ENCODE measurements at regions not wholly inside any gene's neighbourhood (a gene's known extent, or its start where the extent isn't known, plus 50 kb on each side); places are given as distances from the start of the nearest gene placed in this dataset.

DNA sequence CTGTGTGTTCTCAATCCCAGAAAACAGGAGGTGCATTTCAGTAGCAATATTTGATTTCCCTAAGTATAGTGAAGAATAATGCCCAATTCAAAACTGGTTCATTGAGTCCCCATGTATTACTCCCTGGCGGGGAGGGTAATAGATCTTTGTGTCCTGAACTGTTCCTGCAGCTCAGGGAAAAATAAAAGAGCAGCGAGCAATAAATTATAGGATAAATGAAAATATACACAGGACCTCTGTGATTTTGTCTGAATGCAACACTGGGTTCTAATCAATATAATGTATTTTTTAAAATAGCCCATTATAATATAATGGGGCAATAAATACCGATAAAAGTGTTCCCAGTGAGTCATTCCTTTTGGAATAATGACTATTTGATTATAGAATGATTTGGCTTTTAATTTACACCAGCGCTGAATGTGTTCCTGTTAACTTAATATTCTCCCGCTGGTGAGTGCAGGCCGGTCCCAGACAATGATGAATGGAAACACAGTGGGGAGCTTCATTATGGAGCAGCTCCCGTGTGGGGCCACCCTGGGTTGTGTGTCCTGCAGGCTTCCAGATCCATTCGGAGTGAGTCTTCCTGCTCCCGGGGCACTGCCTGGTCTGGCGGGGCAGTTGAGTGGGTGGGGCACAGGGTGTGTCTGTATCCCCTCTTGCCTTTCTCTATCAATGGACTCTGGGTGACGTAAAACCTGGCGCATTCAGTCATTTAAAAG lies 263.1 kb downstream of the ACTR3B start:
- H3K27ac ChIP-seq (ENCODE audit: low read depth, low read length), result no peak overlapping the region
- no peaks in the 10 kb centered on the region for H3K36me3 ChIP-seq (ENCODE audit: insufficient read depth, low read length)
- TF ChIP-seq, protein P1, sequence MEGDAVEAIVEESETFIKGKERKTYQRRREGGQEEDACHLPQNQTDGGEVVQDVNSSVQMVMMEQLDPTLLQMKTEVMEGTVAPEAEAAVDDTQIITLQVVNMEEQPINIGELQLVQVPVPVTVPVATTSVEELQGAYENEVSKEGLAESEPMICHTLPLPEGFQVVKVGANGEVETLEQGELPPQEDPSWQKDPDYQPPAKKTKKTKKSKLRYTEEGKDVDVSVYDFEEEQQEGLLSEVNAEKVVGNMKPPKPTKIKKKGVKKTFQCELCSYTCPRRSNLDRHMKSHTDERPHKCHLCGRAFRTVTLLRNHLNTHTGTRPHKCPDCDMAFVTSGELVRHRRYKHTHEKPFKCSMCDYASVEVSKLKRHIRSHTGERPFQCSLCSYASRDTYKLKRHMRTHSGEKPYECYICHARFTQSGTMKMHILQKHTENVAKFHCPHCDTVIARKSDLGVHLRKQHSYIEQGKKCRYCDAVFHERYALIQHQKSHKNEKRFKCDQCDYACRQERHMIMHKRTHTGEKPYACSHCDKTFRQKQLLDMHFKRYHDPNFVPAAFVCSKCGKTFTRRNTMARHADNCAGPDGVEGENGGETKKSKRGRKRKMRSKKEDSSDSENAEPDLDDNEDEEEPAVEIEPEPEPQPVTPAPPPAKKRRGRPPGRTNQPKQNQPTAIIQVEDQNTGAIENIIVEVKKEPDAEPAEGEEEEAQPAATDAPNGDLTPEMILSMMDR (IDR thresholded peaks at IDR 0.05; ENCODE audit: extremely low read depth, low read depth, low read length), result no peak
- H3K4me3 ChIP-seq (ENCODE audit: insufficient read depth, low read length), result no peak overlapping the region
- H2AFZ ChIP-seq (ENCODE audit: low read length), result no peak overlapping the region
- no peak overlapping the region for H3K4me2 ChIP-seq (ENCODE audit: insufficient read depth, low read length)
- H3K27me3 ChIP-seq (ENCODE audit: insufficient read depth, low read length), result no peaks in the 10 kb centered on the region
- no peaks in the 10 kb centered on the region for H3K79me2 ChIP-seq (ENCODE audit: insufficient read depth, low read length)
- no peaks in the 10 kb centered on the region for H3K4me1 ChIP-seq (ENCODE audit: insufficient read depth, low read length)
- no peaks in the 10 kb centered on the region for H4K20me1 ChIP-seq (ENCODE audit: insufficient read depth, low read length)
- H3K9me3 ChIP-seq (ENCODE audit: low read depth, low read length), result no peaks in the 10 kb centered on the region
- no peak for DNase-seq (ENCODE audit: insufficient read length, low spot score, missing footprints)

GRCh38 chr7:153023194-153023592 lies 263.6 kb downstream of the ACTR3B start:
- H2AFZ ChIP-seq (ENCODE audit: low read length), result no peak overlapping the region
- H3K79me2 ChIP-seq (ENCODE audit: insufficient read depth, low read length), result no peaks in the 10 kb centered on the region
- H3K9me3 ChIP-seq (ENCODE audit: low read depth, low read length), result no peaks in the 10 kb centered on the region
- no peak overlapping the region for H3K4me2 ChIP-seq (ENCODE audit: insufficient read depth, low read length)
- TF ChIP-seq, protein P1 (IDR thresholded peaks at IDR 0.05; ENCODE audit: extremely low read depth, low read depth, low read length), result no peak
- H3K36me3 ChIP-seq (ENCODE audit: insufficient read depth, low read length), result no peaks in the 10 kb centered on the region
- no peak for DNase-seq (ENCODE audit: insufficient read length, low spot score, missing footprints)
- no peaks in the 10 kb centered on the region for H3K4me1 ChIP-seq (ENCODE audit: insufficient read depth, low read length)
- no peaks in the 10 kb centered on the region for H3K27me3 ChIP-seq (ENCODE audit: insufficient read depth, low read length)
- no peak overlapping the region for H3K4me3 ChIP-seq (ENCODE audit: insufficient read depth, low read length)
- no peak overlapping the region for H3K27ac ChIP-seq (ENCODE audit: low read depth, low read length)
- H4K20me1 ChIP-seq (ENCODE audit: insufficient read depth, low read length), result no peaks in the 10 kb centered on the region

DNA sequence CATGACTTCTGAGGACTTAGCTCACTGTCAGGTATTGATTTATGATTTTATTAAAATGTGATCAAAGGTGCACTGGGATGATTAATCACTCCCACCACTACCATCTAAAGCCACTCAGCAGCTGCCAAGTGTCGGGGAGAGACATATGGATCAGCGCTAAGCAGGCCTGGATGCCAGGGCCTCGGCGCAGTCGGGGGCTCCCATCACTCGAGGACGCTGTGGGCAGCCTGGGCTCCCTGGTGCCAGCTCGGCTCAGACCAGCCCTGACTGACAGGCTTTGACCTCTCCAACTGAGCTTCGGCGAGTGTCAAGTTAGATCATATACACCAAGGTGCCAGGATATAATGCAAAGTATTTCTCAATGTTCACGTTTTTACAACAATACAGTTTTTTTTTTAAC lies 267.7 kb downstream of the ACTR3B start:
- no peaks in the 10 kb centered on the region for H4K20me1 ChIP-seq (ENCODE audit: insufficient read depth, low read length)
- no peaks in the 10 kb centered on the region for H3K4me1 ChIP-seq (ENCODE audit: insufficient read depth, low read length)
- no peaks in the 10 kb centered on the region for H3K36me3 ChIP-seq (ENCODE audit: insufficient read depth, low read length)
- H3K79me2 ChIP-seq (ENCODE audit: insufficient read depth, low read length), result no peaks in the 10 kb centered on the region
- no peak overlapping the region for H2AFZ ChIP-seq (ENCODE audit: low read length)
- no peak overlapping the region for H3K4me2 ChIP-seq (ENCODE audit: insufficient read depth, low read length)
- no peaks in the 10 kb centered on the region for H3K9me3 ChIP-seq (ENCODE audit: low read depth, low read length)
- H3K27me3 ChIP-seq (ENCODE audit: insufficient read depth, low read length), result no peaks in the 10 kb centered on the region
- no peak overlapping the region for H3K27ac ChIP-seq (ENCODE audit: low read depth, low read length)
- TF ChIP-seq, protein P1 (IDR thresholded peaks at IDR 0.05; ENCODE audit: extremely low read depth, low read depth, low read length), result no peak
- no peak for DNase-seq (ENCODE audit: insufficient read length, low spot score, missing footprints)
- H3K4me3 ChIP-seq (ENCODE audit: insufficient read depth, low read length), result no peak overlapping the region

GRCh38 chr7:153027904-153028303 lies 268.4 kb downstream of the ACTR3B start:
- Histone ChIP-seq H3K4me1 (ENCODE audit: insufficient read depth, low read length) (no peaks in the 10 kb centered on the region), H3K27ac (ENCODE audit: low read depth, low read length) (no peak overlapping the region), H3K4me2 (ENCODE audit: insufficient read depth, low read length) (no peak overlapping the region), H3K4me3 (ENCODE audit: insufficient read depth, low read length) (no peak overlapping the region), H3K27me3 (ENCODE audit: insufficient read depth, low read length) (no peaks in the 10 kb centered on the region), H2AFZ (ENCODE audit: low read length) (no peak overlapping the region), H4K20me1 (ENCODE audit: insufficient read depth, low read length) (no peaks in the 10 kb centered on the region), H3K9me3 (ENCODE audit: low read depth, low read length) (no peaks in the 10 kb centered on the region), H3K79me2 (ENCODE audit: insufficient read depth, low read length) (no peaks in the 10 kb centered on the region), H3K36me3 (ENCODE audit: insufficient read depth, low read length) (no peaks in the 10 kb centered on the region)
- TF ChIP-seq, protein P1 (IDR thresholded peaks at IDR 0.05; ENCODE audit: extremely low read depth, low read depth, low read length), result no peak
- DNase-seq (ENCODE audit: insufficient read length, low spot score, missing footprints), result no peak

Data from osteoblast (primary cell).